HTR-8/SVneo (cell line): ENCODE measurements at regions not wholly inside any gene's neighbourhood (a gene's known extent, or its start where the extent isn't known, plus 50 kb on each side); places are given as distances from the start of the nearest gene placed in this dataset.

ENCODE experiments used
- DNase-seq: peaks from one replicate; pipeline ENCODE4 v3.0.0; 2011; ENCODE audit warnings: low spot score, mixed read lengths; ENCODE audit not compliant: insufficient read length
- FAIRE-seq: peaks from 2 replicates; lab custom pipeline; 2011; peaks lifted over from hg19 to GRCh38; lab: Jason Lieb, UNC

- no peak for FAIRE-seq
These were observed 878.1 kb downstream of the C12orf50 start for GRCh38 chr12:87150969-87151662.

GRCh38 chr12:87142342-87142741, 886.2 kb upstream of the MGAT4C start:
- FAIRE-seq: no peak
- DNase-seq: no peak

More at GRCh38 chr12:87150969-87151662, 878.1 kb downstream of the C12orf50 start:
- no peak for DNase-seq

- DNase-seq (no peak), FAIRE-seq (no peak)
These were observed 884.9 kb upstream of the MGAT4C start for GRCh38 chr12:87141091-87141490.

GRCh38 chr12:87140262-87140661, 884.1 kb upstream of the MGAT4C start:
- no peak for FAIRE-seq
- no peak for DNase-seq

- FAIRE-seq (no peak), DNase-seq (no peak)
These were observed 881.0 kb upstream of the MGAT4C start for GRCh38 chr12:87137220-87137619.

GRCh38 chr12:87136330-87136976, 880.3 kb upstream of the MGAT4C start:
- FAIRE-seq (no peak), DNase-seq (peak; percentile 10)

- no peak for FAIRE-seq
These were observed 871.1 kb upstream of the MGAT4C start for GRCh38 chr12:87127272-87127671.

GRCh38 chr12:87121896-87122295, 865.7 kb upstream of the MGAT4C start:
- DNase-seq (no peak), FAIRE-seq (no peak)

More at GRCh38 chr12:87127272-87127671, 871.1 kb upstream of the MGAT4C start:
- DNase-seq: no peak

- DNase-seq (no peak), FAIRE-seq (no peak)
These were observed 864.2 kb upstream of the MGAT4C start for GRCh38 chr12:87120440-87120839.

GRCh38 chr12:87119713-87120112, 863.5 kb upstream of the MGAT4C start:
- FAIRE-seq (no peak), DNase-seq (peak; percentile 3)

- FAIRE-seq: no peak
- no peak for DNase-seq
These were observed 861.3 kb upstream of the MGAT4C start for GRCh38 chr12:87117526-87117925.

- DNase-seq (no peak), FAIRE-seq (no peak)
These were observed 860.6 kb upstream of the MGAT4C start for GRCh38 chr12:87116780-87117179.

- DNase-seq: no peak
- FAIRE-seq: peak; percentile 79
These were observed 856.6 kb upstream of the MGAT4C start for GRCh38 chr12:87112571-87113345.

- FAIRE-seq: no peak
- DNase-seq: no peak
These were observed 851.6 kb upstream of the MGAT4C start for GRCh38 chr12:87107766-87108165.

- DNase-seq: no peak
- FAIRE-seq: no peak
These were observed 851.1 kb upstream of the MGAT4C start for GRCh38 chr12:87107270-87107669.

- DNase-seq (no peak), FAIRE-seq (no peak)
These were observed 839.9 kb upstream of the MGAT4C start for GRCh38 chr12:87096082-87096585.

GRCh38 chr12:87094356-87094755, 838.2 kb upstream of the MGAT4C start:
- no peak for DNase-seq
- peak; percentile 23 for FAIRE-seq

- peak; percentile 64 for FAIRE-seq
- DNase-seq: no peak
These were observed 836.2 kb upstream of the MGAT4C start for GRCh38 chr12:87092421-87092820.

- FAIRE-seq: no peak
These were observed 830.1 kb upstream of the MGAT4C start for GRCh38 chr12:87086118-87086891.

GRCh38 chr12:87085286-87085685, 829.1 kb upstream of the MGAT4C start:
- DNase-seq: no peak
- no peak for FAIRE-seq

More at GRCh38 chr12:87086118-87086891, 830.1 kb upstream of the MGAT4C start:
- peak; percentile 8 for DNase-seq
